ENCODE measurements at regions not wholly inside any gene's neighbourhood (a gene's known extent, or its start where the extent isn't known, plus 50 kb on each side); places are given as distances from the start of the nearest gene placed in this dataset.

GRCh38 chr1:239608469-239608868 lies 222.1 kb downstream of the CHRM3 start:
- Mint-ChIP-seq H3K27ac (no peak overlapping the region), H3K4me1 (ENCODE audit: low read depth) (no peaks in the 10 kb centered on the region), H3K9me3 (no peaks in the 10 kb centered on the region), H3K27me3 (no peaks in the 10 kb centered on the region), H3K36me3 (ENCODE audit: low read depth) (no peaks in the 10 kb centered on the region), H3K4me3 (no peak overlapping the region)
- intact Hi-C loops (cut with micrococcal nuclease): no loop called here
- ATAC-seq (no peak), DNase-seq (no peak)
- ChIA-PET POLR2A (no interaction called here), CTCF (no interaction called here)
- no peak for TF ChIP-seq CTCF (IDR thresholded peaks at IDR 0.05)

- no peak for ATAC-seq
- Mint-ChIP-seq H3K4me3 (no peak overlapping the region), H3K27ac (no peak overlapping the region), H3K4me1 (ENCODE audit: low read depth) (no peaks in the 10 kb centered on the region), H3K36me3 (ENCODE audit: low read depth) (no peaks in the 10 kb centered on the region), H3K9me3 (no peaks in the 10 kb centered on the region), H3K27me3 (no peaks in the 10 kb centered on the region)
- DNase-seq: no peak
- TF ChIP-seq CTCF (IDR thresholded peaks at IDR 0.05): no peak
- ChIA-PET POLR2A (no interaction called here), CTCF (no interaction called here)
- intact Hi-C loops (cut with micrococcal nuclease): no loop called here
Measured at GRCh38 chr1:239612379-239612778, 226.0 kb downstream of the CHRM3 start.

- CTCF ChIA-PET: interaction anchor here (0.9 kb wide), 1 partner anchor 281 kb away, joined by 3 read pairs; no protein-coding TSS in a partner anchor
- intact Hi-C loops (cut with micrococcal nuclease): no loop called here
Measured at GRCh38 chr1:239616673-239617072, 230.3 kb downstream of the CHRM3 start.

GRCh38 chr1:239617259-239617658 lies 230.9 kb downstream of the CHRM3 start:
- ATAC-seq (no peak), DNase-seq (no peak)
- Mint-ChIP-seq H3K9me3 (peaks cover 3% of the 10 kb centered on the region), H3K27ac (no peak overlapping the region), H3K4me1 (ENCODE audit: low read depth) (no peaks in the 10 kb centered on the region), H3K36me3 (ENCODE audit: low read depth) (no peaks in the 10 kb centered on the region), H3K27me3 (no peaks in the 10 kb centered on the region), H3K4me3 (no peak overlapping the region)
- intact Hi-C loops (cut with micrococcal nuclease): no loop called here
- ChIA-PET POLR2A (no interaction called here), CTCF (interaction anchor here (0.9 kb wide), 1 partner anchor 281 kb away, joined by 3 read pairs; no protein-coding TSS in a partner anchor)
- no peak for TF ChIP-seq CTCF (IDR thresholded peaks at IDR 0.05)

More at GRCh38 chr1:239616673-239617072, 230.3 kb downstream of the CHRM3 start:
- DNase-seq (no peak), ATAC-seq (no peak)
- H3K36me3 Mint-ChIP-seq (ENCODE audit: low read depth): no peaks in the 10 kb centered on the region
- POLR2A ChIA-PET: no interaction called here
- no peaks in the 10 kb centered on the region for H3K27me3 Mint-ChIP-seq
- no peaks in the 10 kb centered on the region for H3K4me1 Mint-ChIP-seq (ENCODE audit: low read depth)
- no peak overlapping the region for H3K4me3 Mint-ChIP-seq
- H3K9me3 Mint-ChIP-seq: no peaks in the 10 kb centered on the region
- no peak for TF ChIP-seq CTCF (IDR thresholded peaks at IDR 0.05)
- no peak overlapping the region for H3K27ac Mint-ChIP-seq

GRCh38 chr1:239617731-239618130 lies 231.4 kb downstream of the CHRM3 start:
- TF ChIP-seq CTCF (IDR thresholded peaks at IDR 0.05): no peak
- ChIA-PET CTCF (no interaction called here), POLR2A (no interaction called here)
- no peak overlapping the region for H3K27ac Mint-ChIP-seq
- H3K27me3 Mint-ChIP-seq: no peaks in the 10 kb centered on the region
- no peak overlapping the region for H3K4me3 Mint-ChIP-seq
- no peak for DNase-seq
- H3K9me3 Mint-ChIP-seq: peaks cover 5% of the 10 kb centered on the region
- no peak for ATAC-seq
- no peaks in the 10 kb centered on the region for H3K36me3 Mint-ChIP-seq (ENCODE audit: low read depth)
- H3K4me1 Mint-ChIP-seq (ENCODE audit: low read depth): no peaks in the 10 kb centered on the region
- intact Hi-C loops (cut with micrococcal nuclease): no loop called here

All from activated CD8-positive, alpha-beta T cell treated with anti-CD3 and anti-CD28 coated beads for 36 hours (primary cell).